ENCODE measurements at regions not wholly inside any gene's neighbourhood (a gene's known extent, or its start where the extent isn't known, plus 50 kb on each side); places are given as distances from the start of the nearest gene placed in this dataset.

DNA sequence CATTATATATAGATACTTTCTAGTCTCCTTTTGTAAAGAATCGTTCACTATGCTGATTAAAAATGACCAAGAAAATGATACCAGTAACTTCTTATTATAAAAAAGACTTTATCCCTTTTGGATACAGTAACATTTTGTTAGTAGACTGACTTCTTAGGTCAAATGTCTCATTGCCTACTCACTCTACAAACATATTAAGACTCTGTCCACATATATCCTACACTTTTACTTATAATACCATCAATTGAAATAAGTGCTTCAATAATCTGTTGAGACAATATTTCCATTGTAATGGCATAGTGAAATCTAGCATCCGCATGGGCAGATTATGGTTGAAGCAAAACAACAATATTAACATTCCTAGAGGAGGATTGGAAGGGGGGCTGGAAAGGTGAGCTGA, 180.6 kb downstream of the ARL4A start:
- DNase-seq (ENCODE audit: low read depth), result no peak
- no peak for TF ChIP-seq CTCF (IDR thresholded peaks at IDR 0.05; ENCODE audit: low read length, missing control alignments)
- H3K4me3 ChIP-seq (replicated peaks; ENCODE audit: low read depth, low read length), result no peak overlapping the region

- no peak for TF ChIP-seq CTCF (IDR thresholded peaks at IDR 0.05; ENCODE audit: low read length, missing control alignments)
- DNase-seq (ENCODE audit: low read depth), result no peak
- no peak overlapping the region for H3K4me3 ChIP-seq (replicated peaks; ENCODE audit: low read depth, low read length)
Measured at GRCh38 chr7:12870219-12870618, 182.8 kb downstream of the ARL4A start.

DNA sequence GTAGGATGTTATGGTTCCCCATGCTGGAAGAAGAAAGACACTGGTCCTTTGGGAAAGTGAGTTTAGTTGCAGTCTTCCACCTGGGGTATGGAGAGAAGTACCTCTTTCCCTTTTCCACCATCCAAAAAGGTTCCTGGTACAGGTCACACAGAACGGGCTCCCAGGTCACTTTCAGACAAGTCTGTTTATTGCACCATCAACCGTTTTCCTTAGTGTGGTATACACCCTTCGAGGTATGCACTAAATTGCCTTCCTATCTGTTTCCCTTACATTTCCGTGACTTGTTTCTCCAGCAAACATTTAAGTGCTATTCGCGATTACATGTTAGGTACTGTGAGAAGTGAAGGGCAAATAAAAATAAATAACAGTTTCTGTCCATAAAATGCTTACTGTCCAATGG, 185.1 kb downstream of the ARL4A start:
- no peak overlapping the region for H3K4me3 ChIP-seq (replicated peaks; ENCODE audit: low read depth, low read length)
- no peak for DNase-seq (ENCODE audit: low read depth)
- no peak for TF ChIP-seq CTCF (IDR thresholded peaks at IDR 0.05; ENCODE audit: low read length, missing control alignments)

- TF ChIP-seq CTCF (IDR thresholded peaks at IDR 0.05; ENCODE audit: low read length, missing control alignments), result no peak
- H3K4me3 ChIP-seq (replicated peaks; ENCODE audit: low read depth, low read length), result no peak overlapping the region
- DNase-seq (ENCODE audit: low read depth), result no peak
Measured at GRCh38 chr7:12873571-12873970, 186.1 kb downstream of the ARL4A start.

- no peak overlapping the region for H3K4me3 ChIP-seq (replicated peaks; ENCODE audit: low read depth, low read length)
- DNase-seq (ENCODE audit: low read depth), result peak; percentile 9
- no peak for TF ChIP-seq CTCF (IDR thresholded peaks at IDR 0.05; ENCODE audit: low read length, missing control alignments)
Measured at GRCh38 chr7:12879139-12879538, 191.7 kb downstream of the ARL4A start.

DNA sequence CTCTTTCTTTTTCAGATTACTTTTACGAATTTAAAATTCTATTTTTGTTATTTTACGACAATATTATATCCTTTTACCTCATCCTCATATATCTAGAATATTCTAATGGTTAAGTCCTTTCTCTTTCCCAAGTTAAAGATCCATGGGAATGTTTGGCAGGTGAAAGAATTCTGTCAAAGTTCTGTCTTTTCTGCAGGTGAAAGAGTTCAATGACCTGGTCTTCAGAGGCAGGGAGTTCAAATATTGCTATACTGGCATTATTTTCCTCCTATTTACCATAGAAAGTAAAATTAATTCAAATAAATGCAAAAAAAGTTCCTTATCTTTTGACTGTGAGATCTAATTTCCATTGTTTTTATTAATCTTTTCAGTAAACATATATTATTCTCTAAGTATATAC, 194.3 kb downstream of the ARL4A start:
- no peak overlapping the region for H3K4me3 ChIP-seq (replicated peaks; ENCODE audit: low read depth, low read length)
- TF ChIP-seq CTCF (IDR thresholded peaks at IDR 0.05; ENCODE audit: low read length, missing control alignments), result no peak
- no peak for DNase-seq (ENCODE audit: low read depth)

- DNase-seq (ENCODE audit: low read depth), result no peak
- no peak for TF ChIP-seq CTCF (IDR thresholded peaks at IDR 0.05; ENCODE audit: low read length, missing control alignments)
- H3K4me3 ChIP-seq (replicated peaks; ENCODE audit: low read depth, low read length), result no peak overlapping the region
Measured at GRCh38 chr7:12882710-12883109, 195.3 kb downstream of the ARL4A start.
